RWPE1 (cell line): ENCODE measurements at regions not wholly inside any gene's neighbourhood (a gene's known extent, or its start where the extent isn't known, plus 50 kb on each side); places are given as distances from the start of the nearest gene placed in this dataset.

Source experiments
- CTCF ChIA-PET: fragments of 350-600 bp; sonication (Branson Sonifier 250); formaldehyde crosslinking; extraction: SDS; loops from one replicate; lab custom pipeline; 2021; lab: Yijun Ruan, JAX
- POLR2A ChIA-PET: fragments of 400-600 bp; formaldehyde crosslinking; extraction: SDS; loops from one replicate; lab custom pipeline; 2020; ENCODE audit warnings: antibody characterized with exemption; ENCODE audit not compliant: low non-redundant PET; lab: Yijun Ruan, JAX
- DNase-seq: peaks from one replicate; pipeline ENCODE4 v3.0.0; 2012; ENCODE audit warnings: low spot score
- H3K27ac ChIP-seq: fragments of 450-650 bp; 2 replicates; pipeline ENCODE4 v1.5.1; 2017
- TF ChIP-seq, protein P1 (sequence below): fragments of 450-650 bp; conservative IDR thresholded peaks from 2 replicates; pipeline ENCODE4 v1.5.1; 2017; ENCODE audit warnings: low read depth, mild to moderate bottlenecking

DNA sequence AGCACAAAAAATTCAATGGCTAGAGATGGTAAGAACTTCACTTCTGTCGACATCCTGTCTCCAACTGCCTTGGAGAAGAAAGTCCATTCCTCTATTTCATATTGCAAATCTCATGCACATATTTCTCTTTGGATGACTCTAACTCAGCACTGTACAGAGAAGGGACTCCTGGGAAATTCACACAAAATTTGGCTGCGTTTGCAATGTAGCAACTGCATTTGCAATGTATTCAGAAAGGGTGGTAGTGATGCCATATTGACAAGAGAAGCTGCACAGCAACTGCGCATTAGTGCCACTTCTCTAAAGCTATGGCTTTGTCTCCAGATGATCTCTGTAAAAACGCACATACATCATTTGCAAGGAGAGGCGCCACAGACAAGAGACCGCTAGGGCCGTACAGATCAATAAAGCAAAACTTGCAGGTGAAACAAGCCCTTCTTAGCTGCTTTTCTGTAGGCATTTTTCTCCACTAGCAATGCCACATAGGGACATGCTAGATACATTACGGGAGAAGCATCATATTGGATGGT is 389.5 kb downstream of the TCERG1L start:
- no peak overlapping the region for H3K27ac ChIP-seq
- no peak for DNase-seq
- ChIA-PET CTCF (no interaction called here), POLR2A (no interaction called here)
- TF ChIP-seq, protein P1, sequence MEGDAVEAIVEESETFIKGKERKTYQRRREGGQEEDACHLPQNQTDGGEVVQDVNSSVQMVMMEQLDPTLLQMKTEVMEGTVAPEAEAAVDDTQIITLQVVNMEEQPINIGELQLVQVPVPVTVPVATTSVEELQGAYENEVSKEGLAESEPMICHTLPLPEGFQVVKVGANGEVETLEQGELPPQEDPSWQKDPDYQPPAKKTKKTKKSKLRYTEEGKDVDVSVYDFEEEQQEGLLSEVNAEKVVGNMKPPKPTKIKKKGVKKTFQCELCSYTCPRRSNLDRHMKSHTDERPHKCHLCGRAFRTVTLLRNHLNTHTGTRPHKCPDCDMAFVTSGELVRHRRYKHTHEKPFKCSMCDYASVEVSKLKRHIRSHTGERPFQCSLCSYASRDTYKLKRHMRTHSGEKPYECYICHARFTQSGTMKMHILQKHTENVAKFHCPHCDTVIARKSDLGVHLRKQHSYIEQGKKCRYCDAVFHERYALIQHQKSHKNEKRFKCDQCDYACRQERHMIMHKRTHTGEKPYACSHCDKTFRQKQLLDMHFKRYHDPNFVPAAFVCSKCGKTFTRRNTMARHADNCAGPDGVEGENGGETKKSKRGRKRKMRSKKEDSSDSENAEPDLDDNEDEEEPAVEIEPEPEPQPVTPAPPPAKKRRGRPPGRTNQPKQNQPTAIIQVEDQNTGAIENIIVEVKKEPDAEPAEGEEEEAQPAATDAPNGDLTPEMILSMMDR: no peak

DNA sequence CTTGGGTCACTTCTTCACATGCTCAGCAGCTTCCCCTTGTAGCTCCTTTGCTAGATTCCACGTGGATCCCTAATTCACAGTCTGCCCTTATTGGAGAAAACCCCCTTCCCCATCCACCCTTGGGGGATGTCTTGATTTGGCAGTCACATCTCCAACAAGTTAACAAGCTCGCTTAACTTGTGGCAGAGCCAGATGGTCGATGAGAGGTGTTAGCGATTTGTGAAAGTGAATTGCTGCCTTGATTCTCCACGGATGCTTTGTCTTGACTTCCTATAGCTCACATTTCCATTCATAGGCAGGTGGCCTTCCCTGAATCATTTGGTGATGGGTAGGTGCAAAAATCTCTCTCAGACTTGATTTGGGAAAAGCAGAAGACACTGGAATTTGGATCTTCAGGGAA is 387.9 kb downstream of the TCERG1L start:
- POLR2A ChIA-PET: no interaction called here
- TF ChIP-seq, protein P1: no peak
- no peak for DNase-seq
- CTCF ChIA-PET: no interaction called here
- no peak overlapping the region for H3K27ac ChIP-seq

DNA sequence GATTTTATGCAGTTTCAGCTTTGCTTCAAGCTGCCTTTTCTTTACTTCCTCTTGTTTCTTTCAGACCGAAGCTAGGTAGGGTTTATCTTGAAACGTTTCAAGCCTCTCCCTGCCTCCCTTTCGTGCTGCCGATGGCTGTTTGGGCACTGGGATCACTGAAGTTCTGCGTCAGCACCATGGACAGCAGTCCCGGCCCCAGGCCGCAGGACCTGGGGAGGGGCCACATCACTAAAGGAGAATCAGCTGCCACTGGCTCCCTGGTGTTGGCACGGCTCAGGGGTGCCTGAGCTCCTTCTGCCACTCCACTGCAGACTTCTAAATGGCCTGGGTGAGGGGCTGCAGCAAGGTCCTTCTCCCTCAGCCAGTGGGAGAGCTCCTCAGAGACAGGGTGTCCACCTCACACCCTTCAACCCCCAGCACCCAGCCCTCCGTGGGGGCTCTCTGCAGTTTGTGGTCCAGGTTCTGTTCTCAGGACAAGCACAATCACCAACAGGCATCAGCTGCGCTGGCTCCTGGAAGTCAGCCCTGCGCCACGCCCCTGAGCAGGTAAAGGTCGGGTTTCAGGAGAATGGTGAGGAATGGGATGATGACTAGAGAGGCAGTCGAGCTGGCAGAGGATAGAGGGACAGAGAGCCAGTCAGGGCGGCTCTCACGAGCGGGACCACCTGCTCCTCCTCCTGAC is 387.2 kb downstream of the TCERG1L start:
- ChIA-PET CTCF (no interaction called here), POLR2A (no interaction called here)
- peak; percentile 34 for DNase-seq
- TF ChIP-seq, protein P1: no peak
- no peak overlapping the region for H3K27ac ChIP-seq

GRCh38 chr10:130926442-130926841 is 385.1 kb downstream of the TCERG1L start:
- no peak overlapping the region for H3K27ac ChIP-seq
- no peak for DNase-seq
- POLR2A ChIA-PET: no interaction called here
- CTCF ChIA-PET: no interaction called here
- TF ChIP-seq, protein P1: no peak

- no peak overlapping the region for H3K27ac ChIP-seq
- CTCF ChIA-PET: no interaction called here
- no peak for DNase-seq
- TF ChIP-seq, protein P1: no peak
- POLR2A ChIA-PET: no interaction called here
Measured at GRCh38 chr10:130927157-130927556, 384.4 kb downstream of the TCERG1L start.

DNA sequence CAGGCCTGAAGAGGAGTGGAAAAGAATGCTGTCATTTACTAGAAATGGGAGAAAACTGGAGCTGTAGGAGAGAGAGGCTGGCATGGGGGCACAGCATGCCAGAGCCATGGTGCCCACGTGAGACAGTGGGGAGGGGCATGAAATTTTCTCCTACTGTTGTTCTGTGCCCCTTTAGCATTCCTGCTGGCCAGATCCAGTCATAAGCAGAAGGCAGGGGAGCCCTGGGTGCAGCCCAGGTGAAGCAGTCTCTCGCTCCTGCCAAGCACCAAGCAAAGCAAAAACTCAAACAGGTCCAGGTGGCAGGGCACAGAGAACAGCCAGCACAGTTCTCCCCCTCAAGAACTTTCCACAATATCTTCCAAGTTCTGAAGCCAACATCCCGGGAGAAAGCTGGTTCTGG is 383.2 kb downstream of the TCERG1L start:
- CTCF ChIA-PET: no interaction called here
- H3K27ac ChIP-seq: no peak overlapping the region
- no peak for DNase-seq
- TF ChIP-seq, protein P1: no peak
- POLR2A ChIA-PET: no interaction called here
